Thymus (tissue), 11 donors: ENCODE measurements at regions not wholly inside any gene's neighbourhood (a gene's known extent, or its start where the extent isn't known, plus 50 kb on each side); places are given as distances from the start of the nearest gene placed in this dataset.

ENCODE experiments used
- DNase-seq, 9 donors: peaks; one replicate each; pipeline ENCODE4 v3.0.0-alpha.2; 2013; ENCODE audit warnings: low spot score in 9 of 9, low read depth in 6 of 9, missing footprints in 1 of 9
- H3K27ac ChIP-seq, 2 donors: one replicate each; pipeline ENCODE4 v1.5.1; 2013; ENCODE audit warnings: control low read depth in 1 of 2, low read depth in 1 of 2, low read length in 1 of 2, mild to moderate bottlenecking in 1 of 2, moderate library complexity in 1 of 2
- H3K27me3 ChIP-seq, 2 donors: one replicate each; pipeline ENCODE4 v1.5.1; 2013; ENCODE audit warnings: low read length in 1 of 2; ENCODE audit not compliant: control insufficient read depth in 2 of 2, insufficient read depth in 1 of 2
- H3K36me3 ChIP-seq, 2 donors: one replicate each; pipeline ENCODE4 v1.5.1; 2013; ENCODE audit warnings: low read length in 1 of 2, mild to moderate bottlenecking in 1 of 2, moderate library complexity in 1 of 2; ENCODE audit not compliant: control insufficient read depth in 2 of 2, insufficient read depth in 2 of 2
- H3K4me1 ChIP-seq, 2 donors: one replicate each; pipeline ENCODE4 v1.5.1; 2013; ENCODE audit warnings: low read length in 2 of 2; ENCODE audit not compliant: control insufficient read depth in 2 of 2, insufficient read depth in 2 of 2
- H3K4me3 ChIP-seq, 2 donors: one replicate each; pipeline ENCODE4 v1.5.1; 2013; ENCODE audit warnings: low read length in 2 of 2, control low read depth in 1 of 2, mild to moderate bottlenecking in 1 of 2
- H3K9me3 ChIP-seq, 2 donors: one replicate each; pipeline ENCODE4 v1.5.1; 2013; ENCODE audit warnings: low read length in 1 of 2, mild to moderate bottlenecking in 1 of 2; ENCODE audit not compliant: control insufficient read depth in 2 of 2, insufficient read depth in 1 of 2
- WGBS: extraction: QIAGEN DNeasy Blood & Tissue Kit; methylation state at CpG from one replicate; pipeline ENCODE4 v1.1.7; 2013; 5-methylcytosine and 5-hydroxymethylcytosine counted together
- donor health status: healthy.

DNA sequence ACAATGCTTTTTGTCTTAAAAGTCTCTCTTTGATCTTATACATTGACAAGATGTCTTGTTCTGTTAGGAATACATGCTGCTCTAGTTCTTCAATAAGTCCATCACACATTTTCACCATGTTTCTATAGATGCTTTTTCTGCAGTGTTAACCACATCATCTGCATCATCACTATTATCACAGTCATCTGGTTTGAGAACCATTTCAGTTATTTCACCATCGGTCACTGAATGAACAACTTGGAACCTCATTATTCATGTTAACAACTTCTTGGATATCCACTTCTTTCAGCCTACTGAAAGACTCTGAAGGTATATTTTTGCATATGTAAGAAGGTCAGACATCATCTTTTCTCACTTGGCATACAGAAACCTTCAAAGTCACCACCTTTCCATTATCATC lies 975.2 kb downstream of the STIM2 start:
- 94% methylated on average over 1 of the region's 1 CpG for WGBS
- no peaks in the 10 kb centered on the region for H3K9me3 ChIP-seq
- H3K27ac ChIP-seq: no peak overlapping the region

DNA sequence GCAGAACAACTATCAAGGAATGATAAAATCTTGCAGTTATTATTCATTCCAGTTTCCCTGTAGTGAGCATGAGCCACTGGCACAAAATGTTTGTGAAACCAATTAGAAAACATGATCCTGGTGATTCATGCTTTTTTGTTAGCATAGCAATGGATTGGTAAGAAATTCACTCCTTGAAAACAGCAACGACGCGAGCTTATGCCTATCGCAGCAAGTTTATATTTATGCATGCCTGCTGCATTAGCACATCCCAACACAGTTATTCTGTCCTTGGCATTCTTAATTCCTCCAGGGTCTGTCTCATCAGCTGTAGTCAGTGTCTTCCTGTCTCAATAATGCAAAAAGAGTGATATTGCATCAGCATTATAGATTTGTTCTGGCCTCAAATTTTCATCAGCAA lies 975.9 kb downstream of the STIM2 start:
- Histone ChIP-seq H3K4me3 (no peak overlapping the region), H3K27me3 (no peaks in the 10 kb centered on the region), H3K9me3 (no peaks in the 10 kb centered on the region), H3K36me3 (no peaks in the 10 kb centered on the region), H3K4me1 (no peaks in the 10 kb centered on the region), H3K27ac (no peak overlapping the region)
- 96% methylated on average over 4 of the region's 4 CpGs for WGBS
- no peak for DNase-seq

More for the DNA sequence above, 975.2 kb downstream of the STIM2 start:
- Histone ChIP-seq H3K27me3 (no peaks in the 10 kb centered on the region), H3K4me3 (no peak overlapping the region), H3K4me1 (no peaks in the 10 kb centered on the region), H3K36me3 (no peaks in the 10 kb centered on the region)
- DNase-seq: no peak

DNA sequence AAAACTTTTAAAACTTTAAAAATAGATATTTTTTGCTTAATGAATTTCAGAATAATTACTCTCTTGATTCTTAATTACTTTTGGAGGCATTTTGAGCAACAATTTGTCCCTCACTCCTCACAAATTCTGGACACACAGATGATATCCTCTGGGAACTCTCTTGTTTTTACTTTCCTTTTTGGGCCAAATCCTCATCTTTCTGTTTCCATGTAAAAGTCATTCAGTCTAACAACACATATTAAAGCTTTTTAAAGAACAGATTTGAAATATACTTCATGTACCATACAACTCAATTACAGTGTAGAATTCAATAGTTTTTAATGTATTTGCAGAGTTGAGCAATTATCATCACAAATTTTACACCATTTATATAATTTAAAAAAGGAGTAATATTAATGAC lies 983.1 kb downstream of the STIM2 start:
- H3K9me3 ChIP-seq: no peaks in the 10 kb centered on the region
- DNase-seq: no peak
- no peak overlapping the region for H3K27ac ChIP-seq
- H3K27me3 ChIP-seq: no peaks in the 10 kb centered on the region
- no peak overlapping the region for H3K4me3 ChIP-seq
- H3K36me3 ChIP-seq: no peaks in the 10 kb centered on the region
- H3K4me1 ChIP-seq: no peaks in the 10 kb centered on the region

DNA sequence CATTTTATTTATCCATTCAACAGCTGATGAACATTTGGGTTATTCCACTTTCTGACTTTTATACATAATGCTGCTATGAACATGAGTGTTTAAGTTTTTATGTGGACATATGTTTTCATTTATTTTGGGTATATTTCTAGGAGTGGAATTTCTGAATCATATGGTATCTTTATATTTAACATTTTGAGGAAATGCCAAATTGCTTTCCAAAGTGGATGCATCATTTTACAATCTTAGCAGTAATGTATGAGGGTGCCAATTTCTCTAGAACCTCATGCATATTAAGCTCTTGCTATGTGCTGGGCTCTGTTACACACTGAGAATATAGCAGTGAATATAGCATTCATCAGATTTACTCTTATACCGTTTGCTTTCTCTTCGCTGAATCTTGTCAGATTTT lies 983.7 kb downstream of the STIM2 start:
- DNase-seq: no peak
- Histone ChIP-seq H3K27me3 (no peaks in the 10 kb centered on the region), H3K9me3 (no peaks in the 10 kb centered on the region), H3K36me3 (no peaks in the 10 kb centered on the region), H3K4me1 (no peaks in the 10 kb centered on the region), H3K27ac (no peak overlapping the region), H3K4me3 (no peak overlapping the region)
- 95% methylated on average over 2 of the region's 2 CpGs for WGBS

DNA sequence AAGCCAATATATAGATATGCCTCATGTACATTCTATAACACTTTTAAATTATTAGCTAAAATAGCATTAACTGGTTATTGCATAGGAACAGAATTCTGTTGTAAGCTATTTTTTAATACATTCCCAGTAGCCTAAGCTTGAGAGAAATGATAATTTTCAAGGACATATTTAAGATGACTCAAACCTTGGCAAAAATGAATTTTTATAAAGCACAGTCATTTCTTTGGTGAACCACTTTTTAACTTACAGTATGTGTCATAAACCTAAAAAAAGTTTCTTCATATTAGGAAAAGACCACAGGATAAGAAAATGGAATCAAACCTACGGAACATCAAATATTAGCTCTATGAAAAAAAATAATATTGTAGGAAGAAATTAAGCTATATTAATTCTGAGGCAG lies 986.3 kb downstream of the STIM2 start:
- Histone ChIP-seq H3K4me3 (no peak overlapping the region), H3K36me3 (no peaks in the 10 kb centered on the region), H3K9me3 (no peaks in the 10 kb centered on the region), H3K27ac (no peak overlapping the region), H3K4me1 (no peaks in the 10 kb centered on the region), H3K27me3 (no peaks in the 10 kb centered on the region)
- WGBS: 84% methylated on average over 1 of the region's 1 CpG
- DNase-seq: no peak

DNA sequence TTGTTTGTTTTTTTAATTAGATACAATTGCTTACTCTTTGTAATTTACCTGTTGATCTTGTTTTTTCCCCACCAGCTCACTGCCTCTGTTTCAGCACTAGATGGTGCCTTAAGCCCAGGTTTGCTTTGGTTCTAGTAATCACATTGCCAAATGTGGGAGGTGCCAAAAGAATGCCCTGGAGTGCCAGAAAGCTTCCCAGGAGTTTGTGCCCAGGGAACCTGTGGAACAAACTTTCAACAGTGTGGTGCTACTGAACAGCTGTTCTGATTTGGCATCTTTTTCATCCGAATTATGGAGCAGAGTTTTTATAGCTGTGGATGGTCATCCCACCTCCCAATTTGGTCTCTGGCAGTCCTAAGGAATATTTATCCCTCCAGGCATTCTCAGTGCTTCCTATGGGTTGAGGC lies 1000.7 kb downstream of the STIM2 start:
- no peak for DNase-seq
- Histone ChIP-seq H3K4me1 (no peaks in the 10 kb centered on the region), H3K27me3 (no peaks in the 10 kb centered on the region), H3K27ac (no peak overlapping the region), H3K9me3 (no peaks in the 10 kb centered on the region), H3K36me3 (no peaks in the 10 kb centered on the region), H3K4me3 (no peak overlapping the region)
- 69% methylated on average over 1 of the region's 1 CpG for WGBS

DNA sequence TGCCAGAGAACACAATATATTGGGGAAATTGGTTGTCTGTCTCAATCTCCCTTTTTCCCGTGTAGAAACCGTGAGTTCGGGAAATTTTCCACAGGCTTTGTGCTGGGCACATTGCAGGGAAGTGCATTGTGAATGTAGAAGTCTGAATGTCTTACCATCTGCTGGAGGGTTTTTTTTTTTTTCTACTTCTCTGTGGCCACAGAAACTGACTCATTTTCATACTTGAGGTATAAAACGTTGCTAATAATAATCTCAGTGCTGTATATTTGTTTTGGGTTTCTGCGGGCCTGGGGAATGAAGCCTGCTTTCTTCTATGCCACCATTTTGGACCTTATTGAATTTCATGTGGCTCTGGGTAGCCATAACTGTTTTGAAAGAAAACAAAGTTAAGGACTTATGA lies 1001.2 kb downstream of the STIM2 start:
- 83% methylated on average over 5 of the region's 5 CpGs for whole genome bisulfite sequencing
- no peaks in the 10 kb centered on the region for H3K9me3 ChIP-seq
- DNase-seq: no peak
- no peak overlapping the region for H3K4me3 ChIP-seq
- no peaks in the 10 kb centered on the region for H3K4me1 ChIP-seq
- H3K36me3 ChIP-seq: no peaks in the 10 kb centered on the region
- H3K27me3 ChIP-seq: no peaks in the 10 kb centered on the region
- no peak overlapping the region for H3K27ac ChIP-seq

DNA sequence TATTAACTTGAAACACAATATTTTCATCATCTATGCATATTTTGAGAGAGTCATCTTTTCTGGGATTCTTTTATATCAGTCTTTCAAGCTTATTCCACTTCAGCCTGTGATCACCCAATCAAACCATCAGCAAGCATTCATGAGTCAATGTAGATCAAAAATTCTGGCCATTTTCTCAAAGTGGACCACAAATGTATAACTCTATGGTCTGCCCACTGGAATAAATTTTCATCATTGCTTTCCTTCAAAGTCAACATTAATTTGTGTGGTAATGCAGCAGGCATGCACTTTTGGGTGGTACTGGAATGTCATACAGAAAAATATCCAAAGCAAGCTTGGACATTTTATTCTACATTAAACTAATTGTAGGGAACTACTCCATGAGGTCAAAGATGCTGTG lies 1013.0 kb downstream of the STIM2 start:
- Histone ChIP-seq H3K4me1 (no peaks in the 10 kb centered on the region), H3K36me3 (no peaks in the 10 kb centered on the region), H3K27ac (no peak overlapping the region), H3K4me3 (no peak overlapping the region), H3K9me3 (no peaks in the 10 kb centered on the region), H3K27me3 (no peaks in the 10 kb centered on the region)
- no peak for DNase-seq

DNA sequence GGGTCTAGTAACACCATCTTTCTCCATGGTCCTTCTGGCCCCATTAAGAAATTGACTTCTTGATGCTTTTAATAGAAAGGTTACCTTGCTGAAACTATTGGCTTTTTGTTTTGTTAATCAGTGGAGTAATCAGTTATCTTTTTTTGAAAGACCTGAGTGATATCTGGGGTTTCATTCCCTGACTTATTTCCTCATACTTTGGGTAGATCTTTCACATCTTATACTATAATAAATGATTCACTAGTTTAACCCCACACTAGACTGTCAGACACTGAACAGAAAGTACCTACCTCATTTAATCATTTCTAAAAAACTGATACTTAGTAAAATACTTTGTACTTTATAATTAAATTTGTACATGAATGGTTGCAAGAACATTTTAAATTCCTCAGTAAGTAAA lies 1021.1 kb downstream of the STIM2 start:
- Histone ChIP-seq H3K4me1 (no peaks in the 10 kb centered on the region), H3K36me3 (no peaks in the 10 kb centered on the region), H3K4me3 (no peak overlapping the region), H3K9me3 (no peaks in the 10 kb centered on the region), H3K27ac (no peak overlapping the region), H3K27me3 (no peaks in the 10 kb centered on the region)
- DNase-seq: no peak

DNA sequence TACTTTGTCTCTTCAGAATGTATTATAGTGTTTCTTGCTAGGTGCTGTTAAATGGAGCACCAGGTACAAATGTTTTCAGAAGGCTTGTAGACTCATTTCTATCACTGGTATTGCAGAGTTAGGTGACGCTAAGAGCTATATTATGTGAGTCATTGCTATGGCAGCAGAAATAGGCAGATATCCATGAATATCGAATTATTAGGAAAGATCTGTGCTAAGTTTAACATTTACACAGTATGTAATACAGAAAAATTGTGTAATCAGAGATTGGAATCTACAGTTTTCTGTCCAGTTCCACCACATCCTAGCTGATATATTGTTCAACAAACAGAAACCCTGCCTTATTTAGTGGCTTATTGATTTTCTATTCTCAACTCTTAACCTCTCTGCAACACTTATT lies 1025.5 kb downstream of the STIM2 start:
- no peak overlapping the region for H3K27ac ChIP-seq
- no peaks in the 10 kb centered on the region for H3K4me1 ChIP-seq

More for the DNA sequence above, 1025.5 kb downstream of the STIM2 start:
- H3K27me3 ChIP-seq: no peaks in the 10 kb centered on the region
- WGBS: 88% methylated on average over 2 of the region's 2 CpGs
- H3K36me3 ChIP-seq: no peaks in the 10 kb centered on the region
- H3K4me3 ChIP-seq: no peak overlapping the region
- peaks cover 0 to 1% of the 10 kb centered on the region in 2 donors for H3K9me3 ChIP-seq
- DNase-seq: no peak
